B cell (primary cell): ENCODE measurements at regions not wholly inside any gene's neighbourhood (a gene's known extent, or its start where the extent isn't known, plus 50 kb on each side); places are given as distances from the start of the nearest gene placed in this dataset.
"Not testable (repeated sequence)": the region's sequence is repeated elsewhere in the genome, so short reads cannot be mapped to it uniquely, and the experiment has no call there.

Source experiments
- CTCF ChIP-seq: fragments of 200-600 bp; IDR thresholded peaks from one replicate; pipeline ENCODE4 v1.8.0; 2022; ENCODE audit warnings: antibody characterized with exemption, mild to moderate bottlenecking
- EZH2 ChIP-seq: IDR thresholded peaks from 2 replicates; pipeline ENCODE4 v1.6.1; 2012; ENCODE audit warnings: borderline replicate concordance, low read depth, mild to moderate bottlenecking, moderate library complexity, low read length; ENCODE audit not compliant: insufficient read depth, poor library complexity, severe bottlenecking

GRCh38 chr16:29293545-29293944 is 113.0 kb downstream of the NPIPB11 start:
- TF ChIP-seq CTCF, EZH2: not testable (repeated sequence)
